MM.1S (cell line): ENCODE measurements at regions not wholly inside any gene's neighbourhood (a gene's known extent, or its start where the extent isn't known, plus 50 kb on each side); places are given as distances from the start of the nearest gene placed in this dataset.

ENCODE experiments used
- CTCF ChIP-seq: fragments of 300-600 bp; sonication (generic); IDR thresholded peaks from 2 replicates; pipeline ENCODE4 v1.5.1; 2016; ENCODE audit warnings: antibody characterized with exemption, low read length, mixed read lengths
- EZH2 ChIP-seq: fragments of 300-600 bp; sonication (generic); optimal IDR thresholded peaks from 2 replicates; pipeline ENCODE3; 2017; ENCODE audit warnings: low read depth, mild to moderate bottlenecking, antibody characterized with exemption, low read length, mixed read lengths
- EZH2phosphoT487 ChIP-seq: fragments of 300-600 bp; sonication (generic); IDR thresholded peaks from 2 replicates; pipeline ENCODE4 v1.6.1; 2018; ENCODE audit warnings: antibody characterized with exemption, low read length

- TF ChIP-seq CTCF (no peak), EZH2phosphoT487 (no peak), EZH2 (no peak)
Observed at GRCh38 chr1:98073823-98074222, 153.0 kb upstream of the DPYD start.
